A172 (cell line): ENCODE measurements at regions not wholly inside any gene's neighbourhood (a gene's known extent, or its start where the extent isn't known, plus 50 kb on each side); places are given as distances from the start of the nearest gene placed in this dataset.

Experiments used
- DNase-seq: peaks from one replicate; pipeline ENCODE4 v3.0.0-alpha.2; 2015; ENCODE audit warnings: low spot score

DNA sequence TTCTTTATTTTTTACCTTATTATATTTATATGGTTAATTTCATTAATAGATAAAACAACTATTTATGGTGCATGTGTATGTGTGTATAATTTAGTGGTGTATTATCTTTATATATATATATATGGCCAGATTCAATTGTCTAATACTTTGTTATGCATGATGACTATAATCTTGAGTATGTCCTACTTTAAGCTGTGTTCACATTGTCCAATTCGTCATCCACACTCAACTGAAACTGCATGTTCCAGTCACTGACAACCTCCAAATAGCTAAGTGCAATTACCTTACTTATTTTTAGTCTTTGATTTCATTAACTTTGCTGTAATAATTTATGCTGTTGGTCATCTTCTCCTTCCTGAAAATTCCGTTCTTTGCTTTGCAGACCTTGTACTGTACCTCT lies 306.5 kb upstream of the TMTC1 start:
- DNase-seq, result no peak

DNA sequence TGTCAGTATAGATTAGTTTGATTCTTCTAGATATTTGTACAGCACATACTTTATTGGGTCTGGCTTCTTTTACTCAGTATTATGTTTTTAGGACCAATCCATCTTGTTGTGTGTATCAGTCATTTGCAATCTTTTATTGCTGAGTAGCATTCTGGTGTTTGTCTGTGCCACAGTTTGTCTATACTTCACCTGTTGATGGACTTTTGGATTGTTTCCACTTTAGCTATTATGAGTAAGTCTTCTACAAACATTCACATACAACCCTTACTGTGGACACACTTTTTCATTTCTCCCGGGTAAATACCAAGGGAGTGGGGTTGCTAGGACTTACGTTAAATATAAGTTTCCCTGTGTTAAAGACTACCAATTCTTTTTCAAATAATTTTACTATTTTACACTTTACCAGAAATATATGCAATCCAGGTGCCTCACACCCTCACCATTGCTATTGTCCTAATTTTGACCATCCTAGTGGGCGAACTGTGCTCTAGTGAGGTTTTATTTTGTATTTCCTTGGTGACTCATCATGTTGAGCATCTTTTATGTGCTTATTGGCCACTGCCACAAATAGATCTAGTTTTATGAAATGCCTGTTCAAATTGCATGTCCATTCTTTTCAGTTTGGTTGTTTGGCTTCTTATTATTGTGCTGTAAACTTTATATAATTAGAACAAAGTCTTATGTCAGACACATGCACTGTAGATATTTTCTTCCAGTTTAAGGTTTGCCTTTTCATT lies 304.7 kb upstream of the TMTC1 start:
- peak; percentile 5 for DNase-seq

DNA sequence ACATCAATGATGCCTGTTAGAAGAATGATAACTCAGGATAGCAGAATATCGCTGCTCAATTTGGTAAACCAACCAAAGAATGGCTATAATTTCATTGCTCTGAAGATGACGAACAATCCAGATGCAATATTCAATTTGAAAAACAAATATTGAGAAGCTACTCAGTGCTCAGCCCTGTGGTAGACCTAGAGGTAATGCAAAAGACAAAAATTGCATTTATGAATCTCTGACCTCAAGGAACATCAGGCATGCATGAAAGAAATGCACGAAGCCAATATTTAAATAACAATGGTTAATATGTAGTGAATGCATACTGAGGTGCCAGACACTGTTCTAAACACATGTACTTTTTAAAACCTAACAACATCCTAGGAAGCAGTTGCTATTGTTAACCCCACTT lies 298.6 kb upstream of the TMTC1 start:
- DNase-seq, result no peak

DNA sequence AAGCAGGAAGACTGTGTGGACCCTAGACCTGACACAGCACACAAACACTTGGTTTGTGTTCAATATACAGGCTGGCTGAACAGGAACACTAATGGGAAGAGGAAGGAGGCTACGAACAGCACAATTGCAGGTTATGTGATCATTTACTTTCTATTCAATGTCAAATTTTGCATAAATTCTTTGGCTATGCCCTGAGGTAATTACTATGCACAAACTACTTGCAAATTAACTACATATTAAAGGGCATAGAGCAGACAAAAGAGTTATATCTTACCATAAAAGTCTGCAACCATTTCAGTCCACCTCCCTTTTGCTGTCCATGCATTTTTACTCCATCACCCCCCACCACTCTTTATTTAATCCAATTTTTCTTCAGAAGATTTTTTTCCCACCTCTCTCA lies 291.2 kb upstream of the TMTC1 start:
- DNase-seq, result no peak

DNA sequence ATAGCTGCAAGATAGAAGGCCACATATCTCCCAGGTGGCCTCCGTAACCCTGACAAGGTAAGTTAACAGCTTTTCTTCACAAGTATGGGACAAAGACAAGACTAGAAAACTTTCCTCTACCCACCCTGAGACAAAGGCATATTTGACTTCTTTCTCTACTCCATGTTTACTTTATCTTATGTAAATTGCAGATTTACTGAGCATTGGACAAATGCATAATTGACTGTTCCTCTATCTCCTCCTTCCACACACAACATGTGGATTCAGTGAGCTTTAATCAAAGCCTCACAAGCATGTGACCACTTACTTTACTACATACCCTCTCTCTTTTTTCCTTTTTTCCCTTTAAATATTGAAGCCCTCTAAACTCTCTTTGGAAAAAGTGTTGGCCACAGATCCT lies 289.1 kb upstream of the TMTC1 start:
- DNase-seq, result no peak

DNA sequence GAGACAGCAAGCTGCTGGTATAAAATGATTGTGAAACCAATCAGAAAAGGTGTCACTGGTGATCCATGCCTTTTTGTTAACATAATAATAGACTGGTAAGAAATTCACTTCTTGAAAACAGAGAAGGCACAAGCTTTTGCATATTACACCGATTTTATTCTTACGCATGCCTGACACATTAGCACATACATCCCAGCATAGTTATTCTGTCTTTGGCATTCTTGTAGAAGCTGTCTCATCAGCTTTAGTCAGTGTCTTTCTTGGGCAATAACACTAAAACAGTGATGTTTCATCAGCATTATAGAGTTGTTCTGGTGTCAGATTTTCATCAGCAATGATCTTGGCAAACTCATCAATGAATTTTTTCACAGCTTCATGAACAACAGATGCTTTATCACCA lies 283.4 kb upstream of the TMTC1 start:
- DNase-seq, result no peak

DNA sequence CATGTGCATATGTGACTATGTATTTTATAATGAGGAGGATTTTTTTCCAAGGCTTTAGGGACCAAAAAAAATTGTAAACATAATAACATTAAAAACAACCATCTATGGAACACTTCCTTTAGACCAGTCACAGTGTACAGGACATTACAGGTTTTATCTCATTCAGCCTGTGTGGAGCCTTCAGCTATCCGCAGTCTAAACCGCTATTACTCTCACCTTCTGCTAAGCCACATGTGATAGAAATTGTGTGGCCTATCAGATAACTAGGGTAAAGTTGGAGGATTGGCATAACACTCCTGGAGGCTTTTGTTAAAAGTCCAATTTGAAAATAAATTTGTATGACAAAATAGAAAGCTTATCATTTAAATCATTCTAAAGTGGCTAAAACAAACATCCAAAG lies 281.2 kb upstream of the TMTC1 start:
- DNase-seq, result no peak

DNA sequence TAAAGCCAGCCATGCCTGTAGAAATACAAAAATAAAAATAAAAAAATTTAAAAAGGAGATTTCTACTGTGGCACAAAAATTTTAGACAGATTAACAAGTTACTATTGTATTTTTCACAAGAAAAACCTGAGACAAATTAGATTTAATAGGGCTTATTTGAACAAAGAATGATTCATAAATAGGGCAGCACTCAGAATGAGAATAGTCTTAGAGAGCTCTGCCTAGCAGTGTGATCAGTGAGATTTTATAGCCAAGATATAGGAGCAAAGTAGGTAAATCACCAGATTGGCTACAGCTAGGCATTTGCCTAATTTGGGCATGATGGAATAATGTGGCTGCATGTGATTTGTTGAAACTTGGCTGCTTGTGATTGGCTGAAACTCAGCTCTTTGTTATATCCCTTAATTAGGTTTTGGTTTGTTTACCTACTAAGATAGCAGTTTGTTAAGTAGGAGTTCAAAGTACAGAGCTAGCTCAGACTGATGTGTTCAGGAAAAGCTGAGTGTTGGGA lies 279.7 kb upstream of the TMTC1 start:
- DNase-seq, result no peak

DNA sequence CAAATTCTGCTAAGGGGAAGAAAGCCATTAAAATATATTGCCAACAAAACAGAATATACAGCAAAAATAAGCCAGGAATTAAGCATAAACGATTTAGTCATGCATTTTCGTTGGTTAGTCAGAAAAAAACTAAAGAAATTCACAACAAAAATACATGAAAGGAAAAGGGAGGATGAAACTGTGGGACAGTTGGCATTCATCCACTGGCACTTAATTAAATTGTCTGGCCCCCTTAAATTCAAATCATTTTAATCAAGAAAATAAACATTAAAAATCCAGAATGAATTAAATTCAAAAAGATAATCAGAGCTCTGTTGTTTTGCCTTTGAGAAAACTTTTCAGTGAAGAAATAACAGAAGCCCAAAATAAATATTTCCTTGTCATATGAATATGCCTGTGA lies 264.6 kb upstream of the TMTC1 start:
- no peak for DNase-seq

DNA sequence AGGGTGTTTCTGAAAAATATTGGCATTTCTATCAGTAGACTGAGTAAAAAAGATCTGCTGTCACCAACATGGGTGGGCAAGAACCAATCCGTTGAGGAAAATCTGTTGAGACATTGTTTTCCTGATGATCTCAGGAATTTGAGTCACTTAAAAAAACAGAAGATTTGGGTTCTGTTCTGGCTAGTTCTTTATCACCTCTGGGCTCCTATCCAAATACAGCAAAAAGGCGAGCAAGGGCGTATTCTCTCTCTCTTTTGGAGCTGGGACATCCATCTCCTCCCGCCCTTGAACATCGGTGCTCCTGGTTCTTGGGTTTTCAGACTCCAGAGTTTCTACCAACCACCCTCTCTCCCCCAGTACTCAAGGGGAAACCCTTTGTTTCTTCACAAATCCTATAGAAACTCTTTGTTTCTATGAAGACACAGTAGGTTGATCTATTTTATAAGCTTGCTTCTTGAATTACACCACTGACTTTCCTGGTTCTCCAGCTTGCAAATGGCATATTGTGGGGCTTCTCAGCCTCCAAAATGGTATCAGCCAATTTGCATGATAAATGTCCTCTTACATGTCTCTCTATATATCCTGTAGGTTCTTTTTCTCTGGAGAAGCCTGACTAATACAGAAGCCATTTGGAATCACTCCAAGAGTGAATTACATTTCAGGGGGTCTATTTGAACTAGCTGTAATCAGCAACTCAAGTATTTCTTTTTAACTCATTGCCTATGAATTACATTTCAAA lies 263.9 kb upstream of the TMTC1 start:
- peak; percentile 58 for DNase-seq

DNA sequence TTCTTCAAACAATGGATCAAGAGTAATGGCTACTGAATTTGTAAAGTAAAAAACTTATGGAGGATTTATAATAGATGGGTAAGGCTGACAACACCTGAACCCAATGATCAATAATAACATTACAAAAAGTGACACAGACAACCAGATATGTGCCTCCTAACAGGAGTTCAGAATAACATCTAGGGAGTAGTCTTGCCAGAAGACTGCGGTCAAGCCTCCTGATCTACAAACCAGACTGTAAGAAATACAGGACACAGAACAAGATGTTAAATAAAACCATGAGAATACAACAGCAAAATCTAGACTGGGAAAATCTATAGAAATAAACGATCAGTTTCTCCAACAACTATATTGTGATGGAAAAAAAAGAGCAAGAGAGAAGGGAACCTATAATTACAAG lies 262.6 kb upstream of the TMTC1 start:
- no peak for DNase-seq

DNA sequence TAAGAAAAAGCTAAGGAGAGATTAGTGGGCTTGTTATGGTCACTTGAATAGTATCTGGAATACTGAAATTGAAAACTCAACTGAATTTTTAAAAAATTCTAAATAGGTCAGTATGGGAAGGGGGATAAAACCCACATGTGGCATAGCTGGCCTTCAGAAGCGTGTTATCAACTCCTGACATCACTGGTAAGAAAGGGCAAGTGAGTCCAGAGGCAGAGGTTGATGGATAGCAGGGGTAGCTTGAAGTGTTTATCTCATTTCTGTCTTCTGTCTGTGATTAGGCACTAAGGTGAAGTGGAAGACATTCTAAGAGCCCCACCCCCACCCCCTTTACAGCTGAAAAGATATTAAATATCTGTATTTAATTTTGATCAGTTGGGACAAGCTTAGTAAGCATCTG lies 261.4 kb upstream of the TMTC1 start:
- no peak for DNase-seq

DNA sequence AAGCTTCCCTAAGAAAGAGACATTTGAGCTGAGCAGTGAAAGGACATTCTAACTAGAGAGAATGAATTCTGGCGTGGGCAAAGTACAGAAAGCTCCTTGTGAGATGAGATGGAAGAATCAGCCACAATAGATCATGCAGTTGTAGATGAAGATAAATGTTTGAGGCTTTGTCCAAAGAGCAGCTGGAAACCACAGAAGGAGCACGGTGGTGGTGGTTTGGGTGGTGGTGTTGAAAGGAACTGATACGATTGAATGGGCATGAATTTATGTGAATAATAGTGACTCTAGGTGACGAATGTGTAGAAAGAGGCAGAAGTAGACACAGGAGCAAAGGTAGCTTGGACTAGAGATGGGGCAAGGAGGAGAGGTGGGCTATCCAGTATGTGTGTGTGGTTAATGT lies 260.5 kb upstream of the TMTC1 start:
- DNase-seq, result no peak

DNA sequence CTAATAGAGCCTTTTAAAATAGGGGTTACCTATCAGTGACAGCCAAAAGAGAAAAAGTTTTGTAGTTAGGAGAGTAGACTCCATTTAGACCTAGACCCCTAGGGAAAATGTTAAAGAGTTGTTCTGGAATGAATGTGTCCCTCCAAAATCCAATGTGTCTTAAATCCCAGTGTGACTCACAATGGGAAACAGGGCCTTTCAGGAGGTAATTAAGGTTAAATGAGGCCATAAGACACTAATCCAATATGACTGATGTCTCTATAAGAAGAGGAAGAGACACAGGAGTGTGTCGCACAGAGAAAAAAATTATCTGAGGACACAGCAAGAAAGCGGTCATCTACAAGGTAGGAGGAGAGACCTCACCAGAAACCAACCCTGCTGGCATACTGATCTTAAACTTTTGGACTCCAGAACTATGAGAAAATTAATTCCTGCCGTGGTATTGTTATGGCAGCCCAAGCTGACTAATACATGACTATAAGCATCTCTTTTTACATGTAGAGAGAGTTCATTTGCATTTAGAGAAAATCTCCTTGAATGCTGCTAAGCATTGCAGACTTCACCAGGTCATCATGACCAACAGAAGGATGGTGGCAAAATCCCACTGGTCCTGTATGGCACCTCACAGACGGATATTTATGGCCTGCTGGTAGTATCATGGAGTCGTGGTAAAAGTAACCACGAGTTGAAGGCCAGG lies 259.6 kb upstream of the TMTC1 start:
- DNase-seq, result no peak

DNA sequence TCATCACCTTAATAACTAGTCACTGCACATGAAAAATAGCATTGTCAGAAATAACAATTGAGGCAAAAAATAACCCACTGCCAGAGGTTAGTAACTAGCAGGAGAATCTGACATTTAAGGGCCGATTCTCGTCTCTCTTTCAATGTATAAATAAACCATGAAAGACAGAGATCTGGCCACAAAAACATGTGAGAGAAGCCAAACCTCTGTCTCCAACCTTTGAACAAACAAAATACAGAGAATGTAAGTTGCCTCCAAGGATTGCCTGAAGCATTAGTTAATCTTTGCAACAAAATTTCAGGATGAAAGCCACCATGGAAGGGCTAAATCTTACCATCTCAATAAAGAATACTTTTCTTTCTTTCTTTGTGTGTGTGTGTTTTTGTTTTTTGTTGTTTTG lies 257.4 kb upstream of the TMTC1 start:
- DNase-seq, result no peak

DNA sequence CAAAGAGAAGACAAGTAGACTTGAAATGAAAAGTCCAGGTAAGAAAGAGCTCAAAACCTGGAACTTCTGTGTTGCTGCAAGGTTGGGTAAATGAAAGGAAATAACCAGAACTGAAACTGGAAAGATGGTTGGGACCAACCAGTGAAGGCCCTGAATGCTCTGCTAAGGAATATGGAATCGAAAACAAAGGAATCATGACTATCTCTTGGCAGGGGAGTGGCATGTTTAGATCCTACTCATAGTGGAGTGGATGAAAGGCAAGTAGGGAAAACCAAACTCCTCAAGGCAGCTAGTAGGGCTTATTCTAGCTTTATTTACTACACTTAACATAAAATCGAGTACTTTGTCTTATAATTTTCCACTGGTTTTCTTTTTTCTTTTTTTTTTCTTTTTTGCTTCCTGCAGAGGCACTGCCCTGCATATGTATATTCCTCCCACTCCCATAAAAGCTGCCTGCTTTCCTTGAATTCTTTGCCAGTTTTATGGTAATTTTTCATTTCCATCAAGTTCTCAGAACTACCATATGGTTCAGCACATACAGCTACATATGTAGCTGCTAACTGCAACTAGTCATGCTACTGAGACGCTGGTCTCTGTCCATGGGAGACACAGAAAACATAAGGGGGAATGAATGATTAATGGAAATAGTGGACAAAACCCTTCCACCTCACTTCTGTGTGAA lies 247.1 kb upstream of the TMTC1 start:
- DNase-seq, result no peak

DNA sequence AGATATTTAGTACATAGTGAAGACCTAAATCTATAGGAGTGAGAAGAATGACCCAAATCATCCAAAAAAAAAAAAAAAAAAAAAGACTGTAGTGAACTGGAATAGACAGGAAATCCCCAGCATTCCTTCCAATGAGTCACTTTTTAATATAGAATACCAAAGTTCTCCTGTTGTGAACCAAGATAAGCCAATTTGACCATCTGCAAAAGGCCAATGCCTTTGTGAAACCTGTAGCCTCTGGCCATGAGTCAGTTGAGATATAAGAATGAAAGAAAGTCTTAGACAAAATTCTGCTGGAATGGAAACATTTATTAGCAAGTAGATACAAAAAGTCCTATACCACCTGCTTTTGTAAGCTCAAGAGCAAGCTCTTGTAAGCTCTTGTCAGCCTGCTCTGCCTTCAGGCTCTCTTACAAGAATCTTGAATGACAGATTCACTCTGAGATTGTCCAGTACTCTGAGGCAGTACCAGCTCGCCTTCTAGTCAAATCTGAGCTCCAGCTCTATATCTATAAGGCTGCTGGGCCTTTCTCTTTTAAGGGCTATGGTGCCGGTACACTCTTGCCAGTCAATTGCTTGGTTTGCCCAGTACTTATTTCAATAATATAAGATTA lies 243.0 kb upstream of the TMTC1 start:
- DNase-seq, result peak; percentile 94

DNA sequence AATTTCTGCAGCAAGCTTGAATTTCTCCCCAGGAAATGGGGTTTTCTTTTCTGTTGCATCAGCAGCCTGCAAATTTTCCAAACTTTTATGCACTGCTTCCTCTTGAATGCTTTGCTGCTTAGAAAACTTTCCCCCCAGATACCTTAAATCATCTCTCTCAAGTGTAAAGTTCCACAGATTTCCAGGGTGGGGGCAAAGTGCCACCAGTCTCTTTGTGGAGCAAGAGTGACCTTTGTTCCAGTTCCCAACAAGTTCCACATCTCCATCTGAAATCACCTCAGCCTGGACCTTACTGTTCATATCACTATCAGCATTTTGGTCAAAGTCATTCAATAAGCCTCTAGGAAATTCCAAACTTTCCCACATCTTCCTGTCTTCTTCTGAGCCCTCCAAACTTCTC lies 241.6 kb upstream of the TMTC1 start:
- DNase-seq, result no peak

DNA sequence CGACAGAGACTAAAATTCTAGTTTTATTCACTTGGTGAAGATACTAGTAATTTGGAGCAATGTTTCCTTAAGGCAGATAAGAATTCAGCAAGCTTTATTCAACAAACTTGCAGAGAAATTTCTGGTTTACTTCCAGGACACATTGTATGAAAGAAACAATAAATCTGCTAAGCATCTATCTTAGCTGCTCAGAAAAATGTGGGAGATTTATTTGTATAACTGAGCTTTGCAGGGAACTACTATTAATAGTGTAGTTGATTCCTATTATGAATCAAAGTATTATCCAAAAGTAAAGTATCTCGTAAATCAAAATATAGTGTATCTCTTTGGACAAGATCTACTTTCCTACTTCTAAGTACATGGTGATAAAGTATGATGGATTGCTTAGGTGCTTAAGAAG lies 239.4 kb upstream of the TMTC1 start:
- DNase-seq, result peak; percentile 63

DNA sequence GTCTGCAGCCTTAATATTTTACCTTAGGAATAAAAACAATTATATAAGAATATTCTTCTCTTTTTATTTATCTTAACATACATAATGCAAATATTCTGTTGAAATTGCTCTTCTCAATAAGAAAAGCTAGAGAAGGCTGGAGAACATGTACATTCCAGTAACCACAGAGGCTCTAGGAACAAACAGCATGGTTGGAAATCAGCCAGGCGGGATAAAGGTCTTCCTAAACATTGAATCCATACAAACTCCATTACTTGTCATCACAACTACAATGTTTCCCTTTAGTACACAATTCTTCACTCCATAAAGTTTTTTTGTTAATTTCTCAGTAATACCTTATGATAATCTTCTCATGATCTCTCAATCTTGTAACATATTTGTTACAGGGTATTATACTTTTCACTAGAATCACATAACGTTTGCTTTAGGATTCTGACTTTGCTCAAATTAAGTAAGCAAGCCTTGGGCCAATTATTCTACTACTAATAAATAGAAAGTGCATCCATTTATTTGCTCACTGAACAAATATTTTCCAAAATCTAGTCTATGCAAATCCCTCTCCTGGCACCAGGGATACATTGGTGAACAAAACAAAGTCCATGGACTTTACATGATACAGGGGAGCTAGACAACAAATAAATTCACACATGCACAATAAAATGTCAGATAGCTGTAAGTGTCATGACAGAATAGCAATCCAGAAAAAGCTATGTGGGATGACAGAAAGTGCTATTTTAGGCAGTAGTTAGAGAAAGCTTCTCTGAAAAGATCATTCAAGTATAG lies 237.5 kb upstream of the TMTC1 start:
- no peak for DNase-seq
